Osteocyte (in vitro differentiated cells): ENCODE measurements at regions not wholly inside any gene's neighbourhood (a gene's known extent, or its start where the extent isn't known, plus 50 kb on each side); places are given as distances from the start of the nearest gene placed in this dataset.

ENCODE experiments used
- DNase-seq: peaks from one replicate; pipeline ENCODE4 v3.0.0; 2021; ENCODE audit warnings: mixed read lengths; ENCODE audit not compliant: unreplicated experiment; ENCODE audit errors: extremely low spot score
- H3K27ac Mint-ChIP-seq: one replicate; pipeline ENCODE4 v1.8.0; 2021; ENCODE audit warnings: mild to moderate bottlenecking, mixed read lengths; ENCODE audit not compliant: unreplicated experiment
- H3K27me3 Mint-ChIP-seq: one replicate; pipeline ENCODE4 v1.8.0; 2021; ENCODE audit warnings: mixed read lengths; ENCODE audit not compliant: unreplicated experiment
- H3K36me3 Mint-ChIP-seq: one replicate; pipeline ENCODE4 v1.8.0; 2021; ENCODE audit warnings: mixed read lengths; ENCODE audit not compliant: unreplicated experiment
- H3K4me1 Mint-ChIP-seq: one replicate; pipeline ENCODE4 v1.8.0; 2021; ENCODE audit warnings: mixed read lengths; ENCODE audit not compliant: unreplicated experiment
- H3K4me3 Mint-ChIP-seq: one replicate; pipeline ENCODE4 v1.8.0; 2021; ENCODE audit warnings: mild to moderate bottlenecking, moderate library complexity, mixed read lengths; ENCODE audit not compliant: unreplicated experiment
- H3K9me3 Mint-ChIP-seq: one replicate; pipeline ENCODE4 v1.8.0; 2021; ENCODE audit warnings: mixed read lengths; ENCODE audit not compliant: unreplicated experiment
- CTCF ChIP-seq: fragments of 200-600 bp; sonication (generic); IDR thresholded peaks from 2 replicates; pipeline ENCODE4 v1.5.0; 2021; ENCODE audit warnings: antibody characterized with exemption, mild to moderate bottlenecking, moderate library complexity

- no peak for TF ChIP-seq CTCF
- H3K27ac Mint-ChIP-seq, result no peak overlapping the region
Observed at GRCh38 chr18:22033085-22033484, 136.3 kb upstream of the GATA6 start.

GRCh38 chr18:22034276-22034675 is 135.1 kb upstream of the GATA6 start:
- no peak overlapping the region for H3K27ac Mint-ChIP-seq

More at GRCh38 chr18:22033085-22033484, 136.3 kb upstream of the GATA6 start:
- no peaks in the 10 kb centered on the region for H3K4me1 Mint-ChIP-seq
- no peaks in the 10 kb centered on the region for H3K9me3 Mint-ChIP-seq
- DNase-seq, result no peak
- no peaks in the 10 kb centered on the region for H3K36me3 Mint-ChIP-seq
- peaks cover 11% of the 10 kb centered on the region for H3K27me3 Mint-ChIP-seq
- no peak overlapping the region for H3K4me3 Mint-ChIP-seq

DNA sequence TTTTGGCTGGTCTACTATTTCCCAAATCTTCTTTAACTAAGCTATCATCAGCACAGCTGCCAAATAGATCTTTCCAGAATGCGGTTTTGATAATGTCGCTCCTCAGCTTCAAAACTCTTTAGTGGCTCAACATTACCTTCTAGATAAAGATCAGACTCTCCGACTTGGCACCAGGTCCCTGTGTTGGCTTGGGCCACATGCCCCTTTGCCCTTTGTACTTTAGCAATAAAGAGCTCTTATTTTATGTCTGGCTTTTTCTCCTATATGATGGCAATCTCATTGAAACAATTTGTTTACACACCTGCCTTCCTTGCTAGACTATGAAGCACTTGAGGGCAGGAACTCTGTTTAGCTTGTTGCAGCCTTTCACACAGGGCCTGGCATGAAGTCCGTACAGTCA is 128.9 kb upstream of the GATA6 start:
- Mint-ChIP-seq H3K27ac (no peak overlapping the region), H3K4me3 (no peak overlapping the region), H3K4me1 (no peaks in the 10 kb centered on the region), H3K36me3 (no peaks in the 10 kb centered on the region), H3K9me3 (no peaks in the 10 kb centered on the region), H3K27me3 (peaks cover 18% of the 10 kb centered on the region)
- TF ChIP-seq CTCF, result no peak
- DNase-seq, result no peak

More at GRCh38 chr18:22034276-22034675, 135.1 kb upstream of the GATA6 start:
- H3K4me1 Mint-ChIP-seq, result no peaks in the 10 kb centered on the region
- TF ChIP-seq CTCF, result no peak
- peaks cover 11% of the 10 kb centered on the region for H3K27me3 Mint-ChIP-seq
- H3K36me3 Mint-ChIP-seq, result no peaks in the 10 kb centered on the region
- no peak for DNase-seq
- no peaks in the 10 kb centered on the region for H3K9me3 Mint-ChIP-seq
- no peak overlapping the region for H3K4me3 Mint-ChIP-seq

DNA sequence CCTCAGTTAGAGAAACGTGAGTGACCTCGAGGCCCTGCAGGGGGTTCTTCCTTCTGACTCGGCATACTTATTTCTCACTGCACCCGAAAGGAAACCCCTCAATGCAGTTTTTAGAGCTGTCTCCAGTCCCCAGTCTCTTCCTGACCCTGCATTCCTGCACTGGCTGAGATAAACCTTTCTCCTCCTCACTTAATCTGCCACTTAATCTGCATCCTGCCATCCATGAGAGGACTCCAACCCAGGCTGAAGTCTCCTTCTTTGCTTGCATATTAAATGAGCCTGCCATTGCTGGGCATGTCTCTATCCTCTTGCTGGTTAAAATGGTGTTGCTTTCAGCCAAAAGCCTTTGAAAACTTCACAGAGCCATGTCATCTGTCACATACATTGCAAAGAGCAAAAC is 125.6 kb upstream of the GATA6 start:
- Mint-ChIP-seq H3K36me3 (no peaks in the 10 kb centered on the region), H3K4me3 (no peak overlapping the region), H3K9me3 (no peaks in the 10 kb centered on the region), H3K27ac (no peak overlapping the region), H3K27me3 (peaks cover 22% of the 10 kb centered on the region), H3K4me1 (no peaks in the 10 kb centered on the region)
- no peak for DNase-seq
- TF ChIP-seq CTCF, result no peak

GRCh38 chr18:22044474-22045220 is 124.7 kb upstream of the GATA6 start:
- no peaks in the 10 kb centered on the region for H3K4me1 Mint-ChIP-seq
- H3K27me3 Mint-ChIP-seq, result peaks cover 20% of the 10 kb centered on the region
- H3K9me3 Mint-ChIP-seq, result no peaks in the 10 kb centered on the region
- H3K36me3 Mint-ChIP-seq, result no peaks in the 10 kb centered on the region
- H3K4me3 Mint-ChIP-seq, result no peak overlapping the region
- H3K27ac Mint-ChIP-seq, result no peak overlapping the region
- no peak for TF ChIP-seq CTCF
- DNase-seq, result no peak
